Endothelial cell of umbilical vein (primary cell): ENCODE measurements at regions not wholly inside any gene's neighbourhood (a gene's known extent, or its start where the extent isn't known, plus 50 kb on each side); places are given as distances from the start of the nearest gene placed in this dataset.

Experiments used
- BruUV-seq: library from RNA; stranded (reverse); fragments of 400-500 nt; replicated peaks from 2 replicates; lab custom pipeline; 2021; lab: Mats Ljungman, UMichigan
- CTCF ChIA-PET: fragments of 300-600, 350-600 bp; sonication (Branson Sonifier 250); formaldehyde crosslinking; loops from one replicate; lab custom pipeline; 2021; ENCODE audit warnings: antibody characterized with exemption, inconsistent platforms; lab: Charles Lee
- POLR2A ChIA-PET: fragments of 300-600, 350-600 bp; sonication (Branson Sonifier 250); formaldehyde crosslinking; loops from one replicate; lab custom pipeline; 2021; ENCODE audit warnings: antibody characterized with exemption, inconsistent platforms; lab: Charles Lee
- DNase-seq: peaks from one replicate; pipeline ENCODE4 v3.0.0-alpha.2; 2011; ENCODE audit warnings: low read depth, low spot score
- FAIRE-seq: peaks from 2 replicates; lab custom pipeline; 2011; peaks lifted over from hg19 to GRCh38; lab: Jason Lieb, UNC
- H2AFZ ChIP-seq: 2 replicates; pipeline ENCODE4 v1.6.0; 2012; ENCODE audit warnings: low read depth, low read length, control low read depth, inconsistent platforms
- H3K27ac ChIP-seq: 2 replicates; pipeline ENCODE4 v1.5.1; 2011; ENCODE audit warnings: low read depth, mild to moderate bottlenecking, control low read depth, low read length, moderate library complexity; ENCODE audit not compliant: insufficient read depth
- H3K27me3 ChIP-seq, 2 experiments: 2 replicates each; pipeline versions ENCODE4 v1.6.0 to v1.6.1; 2011; ENCODE audit warnings: low read length in 2 of 2, mixed read lengths in 1 of 2; ENCODE audit not compliant: control insufficient read depth in 2 of 2, insufficient read depth in 2 of 2
- H3K36me3 ChIP-seq, 2 experiments: 2 replicates in 1 of 2; 3 replicates in 1 of 2; pipeline ENCODE4 v1.5.1; 2011; ENCODE audit warnings: low read length in 2 of 2, mild to moderate bottlenecking in 1 of 2, moderate library complexity in 1 of 2; ENCODE audit not compliant: control insufficient read depth in 2 of 2, insufficient read depth in 2 of 2; ENCODE audit errors: extremely low read depth in 1 of 2
- H3K4me1 ChIP-seq: 3 replicates; pipeline ENCODE4 v1.5.1; 2011; ENCODE audit warnings: mild to moderate bottlenecking, low read length; ENCODE audit not compliant: control insufficient read depth, insufficient read depth; ENCODE audit errors: extremely low read depth
- H3K4me2 ChIP-seq: 2 replicates; pipeline ENCODE4 v1.6.1; 2011; ENCODE audit warnings: low read length, control low read depth, mixed read lengths; ENCODE audit not compliant: insufficient read depth
- H3K4me3 ChIP-seq, 3 experiments: fragments of 200-600 bp in 1 of 3; sonication (generic), shearing (Covaris generic) in 1 of 3; replicated peaks in 1 of 3; 2 replicates each; pipeline ENCODE4 v1.5.1; 2011 to 2016; ENCODE audit warnings: control low read depth in 3 of 3, low read length in 3 of 3, mild to moderate bottlenecking in 2 of 3, inconsistent platforms in 1 of 3, low read depth in 1 of 3, moderate library complexity in 1 of 3; ENCODE audit not compliant: insufficient read depth in 1 of 3
- H3K79me2 ChIP-seq: 2 replicates; pipeline ENCODE4 v1.6.0; 2012; ENCODE audit warnings: low read length, inconsistent platforms; ENCODE audit not compliant: control insufficient read depth, insufficient read depth
- H3K9ac ChIP-seq: replicated peaks from 2 replicates; pipeline ENCODE3; 2011; ENCODE audit warnings: low read length, control low read depth; ENCODE audit not compliant: insufficient read depth; ENCODE audit errors: extremely low read depth
- H3K9me1 ChIP-seq: replicated peaks from 3 replicates; pipeline ENCODE4 v1.6.0; 2011; ENCODE audit warnings: mild to moderate bottlenecking, low read length; ENCODE audit not compliant: control insufficient read depth, insufficient read depth; ENCODE audit errors: extremely low read depth
- H3K9me3 ChIP-seq: replicated peaks from 2 replicates; pipeline ENCODE4 v1.5.1; 2012; ENCODE audit warnings: low read length, inconsistent platforms; ENCODE audit not compliant: control insufficient read depth, insufficient read depth
- H4K20me1 ChIP-seq: replicated peaks from 2 replicates; pipeline ENCODE3; 2011; ENCODE audit warnings: mild to moderate bottlenecking, low read length; ENCODE audit not compliant: control insufficient read depth, insufficient read depth; ENCODE audit errors: extremely low read depth
- EZH2 ChIP-seq: IDR thresholded peaks from 2 replicates; pipeline ENCODE4 v1.6.1; 2012; ENCODE audit warnings: borderline replicate concordance, low read depth, mild to moderate bottlenecking, moderate library complexity, low read length, inconsistent platforms; ENCODE audit not compliant: severe bottlenecking
- FOS ChIP-seq: IDR thresholded peaks from 2 replicates; pipeline ENCODE4 v1.6.1; 2011; ENCODE audit warnings: mild to moderate bottlenecking, low read length, moderate library complexity, borderline replicate concordance; ENCODE audit not compliant: insufficient read depth
- GATA2 ChIP-seq: IDR thresholded peaks from 2 replicates; pipeline ENCODE4 v1.7.0; 2011; ENCODE audit warnings: low read depth, mild to moderate bottlenecking, moderate library complexity, mixed read lengths, low read length; ENCODE audit not compliant: insufficient read length, insufficient read depth
- JUN ChIP-seq: IDR thresholded peaks from 2 replicates; pipeline ENCODE4 v1.6.1; 2011; ENCODE audit warnings: borderline replicate concordance, low read depth; ENCODE audit not compliant: insufficient read length, insufficient read depth
- MYC ChIP-seq: IDR thresholded peaks from one replicate; pipeline ENCODE4 v1.6.1; 2011; ENCODE audit warnings: mild to moderate bottlenecking, low read depth, low read length
- POLR2A ChIP-seq: IDR thresholded peaks from 2 replicates; pipeline ENCODE4 v1.6.1; 2012; ENCODE audit warnings: low read depth, mild to moderate bottlenecking, control low read depth, low read length
- POLR2AphosphoS5 ChIP-seq: IDR thresholded peaks from 2 replicates; pipeline ENCODE4 v1.6.1; 2012; ENCODE audit warnings: low read depth, mild to moderate bottlenecking, control low read depth, low read length, moderate library complexity; ENCODE audit not compliant: insufficient read depth
- dilution Hi-C: fragments of 300-500 bp; cut with MboI; formaldehyde crosslinking; loops from one replicate; pipeline ENCODE4 v1.15.0; 2019; ENCODE audit warnings: low sequenced_read_pairs; ENCODE audit not compliant: extremely low pct_ligation_motif_present
- intact Hi-C: fragments of 100-400 bp; cut with micrococcal nuclease; formaldehyde crosslinking; loops from one replicate; pipeline ENCODE4 v1.10.0; 2022
- TF ChIP-seq, protein P1 (sequence below), 2 donors: IDR thresholded peaks; 1 replicate in 1 of 2; 2 replicates in 1 of 2; pipeline ENCODE4 v1.5.1; 2011; ENCODE audit warnings: low read length in 2 of 2, mild to moderate bottlenecking in 2 of 2, moderate library complexity in 2 of 2, control low read depth in 1 of 2, inconsistent platforms in 1 of 2, low read depth in 1 of 2; ENCODE audit not compliant: insufficient read depth in 1 of 2; ENCODE audit errors: extremely low read depth in 1 of 2
- TF ChIP-seq, protein P2 (sequence below): IDR thresholded peaks from 2 replicates; pipeline ENCODE4 v1.6.1; 2011; ENCODE audit not compliant: insufficient read depth, insufficient read length

GRCh38 chr12:13288501-13288900 lies 92.0 kb downstream of the EMP1 start:
- H3K79me2 ChIP-seq, result no peaks in the 10 kb centered on the region
- DNase-seq (no peak), FAIRE-seq (no peak)
- H3K27ac ChIP-seq, result no peak overlapping the region
- H3K9ac ChIP-seq, result no peak overlapping the region
- peaks cover 0 to 3% of the 10 kb centered on the region in 2 experiments for H3K27me3 ChIP-seq
- no peaks in the 10 kb centered on the region for H4K20me1 ChIP-seq
- H3K4me1 ChIP-seq, result no peaks in the 10 kb centered on the region
- intact Hi-C loops (no loop called here), dilution Hi-C loops (no loop called here)
- TF ChIP-seq FOS (no peak), POLR2A (no peak), GATA2 (no peak), EZH2 (no peak), MYC (no peak), POLR2AphosphoS5 (no peak), JUN (no peak)
- TF ChIP-seq, protein P1, sequence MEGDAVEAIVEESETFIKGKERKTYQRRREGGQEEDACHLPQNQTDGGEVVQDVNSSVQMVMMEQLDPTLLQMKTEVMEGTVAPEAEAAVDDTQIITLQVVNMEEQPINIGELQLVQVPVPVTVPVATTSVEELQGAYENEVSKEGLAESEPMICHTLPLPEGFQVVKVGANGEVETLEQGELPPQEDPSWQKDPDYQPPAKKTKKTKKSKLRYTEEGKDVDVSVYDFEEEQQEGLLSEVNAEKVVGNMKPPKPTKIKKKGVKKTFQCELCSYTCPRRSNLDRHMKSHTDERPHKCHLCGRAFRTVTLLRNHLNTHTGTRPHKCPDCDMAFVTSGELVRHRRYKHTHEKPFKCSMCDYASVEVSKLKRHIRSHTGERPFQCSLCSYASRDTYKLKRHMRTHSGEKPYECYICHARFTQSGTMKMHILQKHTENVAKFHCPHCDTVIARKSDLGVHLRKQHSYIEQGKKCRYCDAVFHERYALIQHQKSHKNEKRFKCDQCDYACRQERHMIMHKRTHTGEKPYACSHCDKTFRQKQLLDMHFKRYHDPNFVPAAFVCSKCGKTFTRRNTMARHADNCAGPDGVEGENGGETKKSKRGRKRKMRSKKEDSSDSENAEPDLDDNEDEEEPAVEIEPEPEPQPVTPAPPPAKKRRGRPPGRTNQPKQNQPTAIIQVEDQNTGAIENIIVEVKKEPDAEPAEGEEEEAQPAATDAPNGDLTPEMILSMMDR (IDR thresholded peaks at IDR 0.05; ENCODE audit: extremely low read depth in 1 of 2, insufficient read depth in 1 of 2, low read depth in 1 of 2, low read length in 2 of 2), result no peak
- TF ChIP-seq, protein P2, sequence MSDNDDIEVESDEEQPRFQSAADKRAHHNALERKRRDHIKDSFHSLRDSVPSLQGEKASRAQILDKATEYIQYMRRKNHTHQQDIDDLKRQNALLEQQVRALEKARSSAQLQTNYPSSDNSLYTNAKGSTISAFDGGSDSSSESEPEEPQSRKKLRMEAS, result no peak
- no peaks in the 10 kb centered on the region for H3K36me3 ChIP-seq
- BruUV-seq, result no TSS peak
- H2AFZ ChIP-seq, result no peak overlapping the region
- no peaks in the 10 kb centered on the region for H3K9me3 ChIP-seq
- H3K4me3 ChIP-seq, result no peak overlapping the region
- no peaks in the 10 kb centered on the region for H3K9me1 ChIP-seq
- no peak overlapping the region for H3K4me2 ChIP-seq
- POLR2A ChIA-PET, result no interaction called here
- CTCF ChIA-PET, result interaction anchor here (1.2 to 1.7 kb wide), 3 partner anchors 33 to 879 kb away, joined by 3 to 5 read pairs (median 4); no protein-coding TSS in a partner anchor
